GM12874 (cell line): ENCODE measurements at regions not wholly inside any gene's neighbourhood (a gene's known extent, or its start where the extent isn't known, plus 50 kb on each side); places are given as distances from the start of the nearest gene placed in this dataset.

ENCODE experiments used
- TF ChIP-seq, protein P1 (sequence below): IDR thresholded peaks from 2 replicates; pipeline ENCODE4 v1.5.1; 2011; ENCODE audit warnings: low read depth, mild to moderate bottlenecking, control low read depth, low read length, moderate library complexity; ENCODE audit not compliant: insufficient read depth

DNA sequence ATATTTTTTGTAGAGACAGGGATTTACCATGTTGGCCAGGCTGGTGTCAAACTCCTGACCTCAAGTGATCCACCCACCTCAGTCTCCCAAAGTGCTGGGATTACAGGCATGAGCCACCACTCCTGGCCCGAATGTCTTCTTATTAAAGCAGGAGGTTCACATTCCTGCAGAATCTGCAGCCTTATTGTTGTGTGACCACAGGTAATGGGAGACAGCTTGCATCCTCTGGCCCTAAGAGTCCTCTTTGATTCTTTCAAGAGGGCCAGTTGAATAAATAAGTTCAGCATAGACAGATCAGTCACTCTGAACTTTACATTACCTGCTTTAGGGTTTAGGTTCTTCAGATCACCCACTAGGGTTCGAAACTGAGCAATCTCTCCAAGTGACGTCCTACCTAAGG lies 172.9 kb upstream of the TOPAZ1 start:
- TF ChIP-seq, protein P1, sequence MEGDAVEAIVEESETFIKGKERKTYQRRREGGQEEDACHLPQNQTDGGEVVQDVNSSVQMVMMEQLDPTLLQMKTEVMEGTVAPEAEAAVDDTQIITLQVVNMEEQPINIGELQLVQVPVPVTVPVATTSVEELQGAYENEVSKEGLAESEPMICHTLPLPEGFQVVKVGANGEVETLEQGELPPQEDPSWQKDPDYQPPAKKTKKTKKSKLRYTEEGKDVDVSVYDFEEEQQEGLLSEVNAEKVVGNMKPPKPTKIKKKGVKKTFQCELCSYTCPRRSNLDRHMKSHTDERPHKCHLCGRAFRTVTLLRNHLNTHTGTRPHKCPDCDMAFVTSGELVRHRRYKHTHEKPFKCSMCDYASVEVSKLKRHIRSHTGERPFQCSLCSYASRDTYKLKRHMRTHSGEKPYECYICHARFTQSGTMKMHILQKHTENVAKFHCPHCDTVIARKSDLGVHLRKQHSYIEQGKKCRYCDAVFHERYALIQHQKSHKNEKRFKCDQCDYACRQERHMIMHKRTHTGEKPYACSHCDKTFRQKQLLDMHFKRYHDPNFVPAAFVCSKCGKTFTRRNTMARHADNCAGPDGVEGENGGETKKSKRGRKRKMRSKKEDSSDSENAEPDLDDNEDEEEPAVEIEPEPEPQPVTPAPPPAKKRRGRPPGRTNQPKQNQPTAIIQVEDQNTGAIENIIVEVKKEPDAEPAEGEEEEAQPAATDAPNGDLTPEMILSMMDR, result no peak

DNA sequence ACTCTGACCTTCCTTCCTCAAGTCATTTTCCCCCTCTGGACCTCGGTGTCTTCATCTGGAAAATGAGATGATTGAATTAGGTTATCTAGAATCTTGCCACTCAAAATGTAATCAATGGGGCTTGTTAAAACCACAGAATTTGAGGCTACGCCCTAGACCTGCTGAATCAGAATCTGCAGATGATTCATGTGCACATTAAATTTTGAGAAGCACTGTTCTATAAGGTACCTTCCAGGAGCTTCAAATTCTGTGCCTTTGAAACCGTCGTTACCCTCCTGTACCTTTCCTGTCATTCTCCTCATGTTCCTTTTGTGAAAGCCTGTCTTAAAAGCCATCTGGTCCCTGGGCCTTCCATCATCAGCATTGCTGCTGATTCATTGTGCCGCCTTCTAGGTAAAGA lies 172.4 kb upstream of the TOPAZ1 start:
- TF ChIP-seq, protein P1, result no peak

DNA sequence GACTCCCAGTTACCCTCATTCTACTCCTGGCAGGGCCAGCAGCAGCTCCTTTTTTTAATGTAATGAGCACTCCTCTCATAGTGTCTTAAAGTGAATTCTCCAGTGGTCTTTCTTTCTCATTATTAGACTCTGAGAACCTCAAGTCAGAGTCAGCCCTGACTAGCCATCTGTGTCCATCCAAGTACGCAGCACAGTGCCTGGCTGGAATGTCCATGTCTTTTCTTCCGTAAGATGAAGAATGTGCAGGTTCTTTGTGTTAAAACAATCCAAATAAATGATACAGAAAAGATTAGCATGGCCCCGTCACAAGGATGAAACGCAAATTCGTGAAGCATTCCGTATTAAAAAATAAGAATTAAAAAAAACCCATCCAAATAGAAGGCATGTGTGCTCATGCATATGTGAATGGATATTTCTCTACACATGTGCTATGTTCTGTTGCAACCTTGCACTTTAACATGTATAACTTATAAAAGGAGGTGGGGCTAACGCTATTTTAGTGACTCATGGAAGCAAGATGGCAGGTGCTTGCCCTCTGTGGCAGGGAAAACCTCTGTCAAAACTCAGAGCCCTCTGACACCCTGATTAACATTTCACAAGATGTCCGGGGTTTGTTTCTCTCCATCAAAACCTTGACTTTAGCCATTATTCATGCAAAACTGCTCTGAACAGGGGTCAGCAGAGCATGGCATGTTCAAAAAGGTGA lies 170.7 kb upstream of the TOPAZ1 start:
- TF ChIP-seq, protein P1, result no peak

- TF ChIP-seq, protein P1, result no peak
Measured at GRCh38 chr3:44072601-44073540, 168.8 kb upstream of the TOPAZ1 start.

GRCh38 chr3:44074181-44074580 lies 167.5 kb upstream of the TOPAZ1 start:
- TF ChIP-seq, protein P1, result no peak

DNA sequence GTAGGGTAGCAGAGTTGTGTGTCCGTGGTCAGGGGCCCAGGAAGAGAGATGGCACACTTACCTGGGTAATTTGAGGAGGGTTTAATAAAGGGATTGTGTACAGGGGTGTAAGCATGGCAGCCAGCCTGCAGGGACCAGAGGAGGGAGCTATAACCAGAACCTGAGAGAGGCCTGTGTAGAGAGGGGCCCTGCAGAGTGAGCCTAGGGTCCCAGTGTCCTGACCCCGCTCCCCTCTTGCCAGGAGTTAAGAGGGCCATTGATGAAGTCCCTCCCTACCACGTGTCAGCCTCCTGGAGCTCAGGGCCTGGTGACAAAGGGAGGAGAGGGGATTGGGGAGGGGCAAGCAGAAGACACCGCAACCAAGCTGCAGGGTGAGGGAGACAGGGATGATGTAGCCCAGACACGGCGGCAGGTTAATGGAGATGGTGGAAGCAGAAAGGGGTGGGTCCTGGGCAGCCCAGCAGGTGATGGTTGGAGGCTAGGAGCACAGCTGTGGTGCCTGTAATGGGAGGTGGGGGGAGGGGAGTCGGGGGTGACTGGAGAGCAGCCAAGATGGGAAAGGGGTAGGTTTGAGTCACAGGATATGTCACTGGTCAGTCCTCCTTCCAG lies 165.4 kb upstream of the TOPAZ1 start:
- TF ChIP-seq, protein P1, result no peak

GRCh38 chr3:44077267-44077666 lies 164.4 kb upstream of the TOPAZ1 start:
- TF ChIP-seq, protein P1, result no peak
